ENCODE measurements at regions not wholly inside any gene's neighbourhood (a gene's known extent, or its start where the extent isn't known, plus 50 kb on each side); places are given as distances from the start of the nearest gene placed in this dataset.
A peak's percentile ranks its signal among the peaks of the same experiment; 100 is the strongest.
"Not testable (repeated sequence)": the region's sequence is repeated elsewhere in the genome, so short reads cannot be mapped to it uniquely, and the experiment has no call there.

DNA sequence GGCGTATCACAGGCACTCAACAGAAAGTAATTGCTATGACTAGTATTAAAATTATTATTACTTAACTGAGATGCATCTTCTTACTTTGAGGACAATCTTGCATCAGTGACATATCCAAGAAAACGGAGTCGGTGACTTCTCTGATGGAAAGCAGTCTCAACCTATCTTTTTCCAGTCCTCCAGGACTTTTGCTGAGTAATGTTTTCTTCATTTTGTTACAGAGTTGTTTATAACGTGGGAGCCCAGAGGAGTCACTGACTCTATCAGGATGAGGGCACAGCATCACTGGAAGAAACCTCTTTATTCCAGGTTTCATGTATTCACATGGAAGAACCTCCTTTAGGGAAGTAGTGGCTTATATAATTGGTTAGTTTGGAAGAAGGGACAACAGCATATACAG, 51.5 kb upstream of the MELK start:
- DNase-seq: no peak

DNA sequence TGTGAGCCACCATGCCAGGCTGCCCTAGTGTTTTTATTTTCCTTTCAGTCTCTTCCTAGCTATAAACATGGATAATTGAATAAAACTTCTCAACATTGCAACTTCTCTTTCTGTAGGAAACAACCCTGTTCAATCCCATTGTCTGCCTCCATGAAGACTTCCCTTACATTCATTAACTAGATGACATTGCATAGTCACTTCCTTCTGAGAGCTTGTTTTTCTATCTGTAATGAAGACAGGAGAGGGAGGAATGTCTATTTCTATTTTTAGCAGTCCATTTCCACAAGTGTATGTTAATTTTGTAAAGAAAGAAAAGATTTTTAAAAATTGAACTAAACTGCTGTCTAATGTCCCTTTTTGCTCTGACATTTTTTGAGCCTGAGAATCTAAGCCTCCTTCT, 55.6 kb upstream of the MELK start:
- DNase-seq: no peak

- DNase-seq: no peak
Measured at GRCh38 chr9:36504156-36504555, 68.5 kb upstream of the MELK start.

DNA sequence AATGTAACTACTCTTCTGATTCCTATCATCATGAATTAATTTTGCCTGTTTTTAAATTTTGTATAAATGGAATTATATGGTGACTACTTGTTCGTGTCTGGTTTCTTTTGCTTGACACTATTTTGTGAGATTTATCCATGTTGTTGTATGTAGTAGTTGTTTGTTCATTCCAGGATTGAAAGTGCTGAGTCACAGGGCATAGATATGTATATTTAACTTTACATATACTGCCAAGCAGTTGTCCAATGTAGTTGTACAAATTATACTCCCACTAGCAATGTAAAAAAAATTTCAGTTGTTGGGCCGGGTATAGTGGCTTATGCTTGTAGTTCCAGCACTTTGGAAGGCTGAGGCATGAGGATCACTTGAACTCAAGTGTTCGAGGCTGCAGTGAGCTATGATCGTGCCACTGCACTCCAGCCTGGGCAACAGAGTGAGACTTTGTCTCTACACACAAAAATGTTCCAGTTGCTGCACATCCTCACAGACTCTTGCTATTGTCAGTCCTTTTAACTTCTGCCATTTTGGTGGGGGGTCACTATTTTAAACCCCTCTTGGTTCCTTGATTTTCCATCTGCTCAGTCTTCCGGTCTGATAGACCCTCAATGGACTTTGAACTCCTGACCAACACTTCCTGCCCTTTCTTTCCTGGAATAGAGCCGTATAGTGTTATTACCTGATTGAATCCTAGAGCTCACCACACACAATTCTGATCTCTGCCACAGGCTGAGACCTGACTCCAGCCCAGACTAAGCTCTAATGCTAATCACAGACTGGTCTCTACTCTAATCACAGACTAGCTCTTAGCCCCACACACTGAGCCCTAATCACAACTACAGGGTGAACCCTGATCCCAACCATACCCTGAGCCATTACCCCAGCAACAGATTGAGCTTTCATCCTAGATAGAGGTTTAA, 69.3 kb upstream of the MELK start:
- no peak for DNase-seq

GRCh38 chr9:36501727-36502126, 71.0 kb upstream of the MELK start:
- DNase-seq: no peak

DNA sequence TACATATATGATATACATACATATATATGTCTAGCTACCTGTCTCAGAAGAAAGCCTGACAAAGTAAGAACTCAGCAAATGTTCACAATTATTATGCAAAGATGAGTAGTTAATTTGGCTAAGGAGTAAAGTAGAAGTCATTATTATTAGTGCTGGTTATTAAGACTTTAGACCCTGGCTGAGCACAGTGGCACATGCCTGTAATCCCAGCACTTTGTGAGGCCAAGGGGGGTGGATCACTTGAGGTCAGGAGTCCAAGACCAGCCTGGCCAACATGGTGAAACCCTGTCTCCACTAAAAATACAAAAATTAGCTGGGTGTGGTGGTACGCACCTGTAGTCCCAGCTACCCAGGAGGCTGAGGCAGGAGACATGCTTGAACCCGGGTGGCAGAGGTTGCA, 71.8 kb upstream of the MELK start:
- not testable (repeated sequence) for DNase-seq

GRCh38 chr9:36499174-36499890, 73.4 kb upstream of the MELK start:
- DNase-seq: no peak

GRCh38 chr9:36493564-36493963, 79.1 kb upstream of the MELK start:
- peak; percentile 66 for DNase-seq

DNA sequence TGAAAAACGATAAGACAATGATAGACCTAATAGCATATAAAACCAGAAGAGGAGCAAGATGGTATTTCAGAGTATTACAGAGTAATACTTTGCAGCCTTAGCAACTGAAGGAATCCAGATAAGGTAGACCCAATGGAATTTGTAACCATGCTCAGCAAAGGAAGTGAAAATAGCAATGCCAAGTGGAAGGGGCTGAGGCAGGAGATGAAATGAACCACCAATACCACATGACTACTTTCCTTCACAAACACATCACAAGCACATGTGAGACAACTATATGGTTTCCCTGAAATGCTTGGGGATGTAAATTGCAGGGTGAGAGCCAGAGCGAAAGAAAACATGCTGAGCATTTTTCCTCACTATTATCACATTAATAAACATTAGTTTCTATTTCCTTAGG, 79.8 kb upstream of the MELK start:
- DNase-seq: peak; percentile 61

GRCh38 chr9:36489453-36489852, 83.2 kb upstream of the MELK start:
- no peak for DNase-seq

DNA sequence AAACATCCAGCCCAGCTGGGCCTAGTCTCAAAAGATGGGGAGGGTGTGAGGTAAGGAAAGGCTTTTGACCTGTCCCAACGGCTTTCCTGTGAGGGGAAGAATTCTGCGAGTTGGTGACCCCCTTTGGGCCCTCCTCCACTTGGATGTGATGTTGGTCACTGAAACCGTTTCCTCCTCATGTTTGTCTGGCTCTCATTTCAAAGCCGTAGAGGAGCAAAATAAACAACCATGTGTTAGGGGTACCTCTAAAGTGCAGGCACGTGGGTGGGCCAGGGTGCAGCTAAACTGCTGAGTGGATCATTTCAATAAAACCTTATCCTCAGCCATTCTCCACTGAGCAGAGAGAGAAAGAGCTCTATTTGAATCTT, 84.3 kb upstream of the MELK start:
- no peak for DNase-seq

DNA sequence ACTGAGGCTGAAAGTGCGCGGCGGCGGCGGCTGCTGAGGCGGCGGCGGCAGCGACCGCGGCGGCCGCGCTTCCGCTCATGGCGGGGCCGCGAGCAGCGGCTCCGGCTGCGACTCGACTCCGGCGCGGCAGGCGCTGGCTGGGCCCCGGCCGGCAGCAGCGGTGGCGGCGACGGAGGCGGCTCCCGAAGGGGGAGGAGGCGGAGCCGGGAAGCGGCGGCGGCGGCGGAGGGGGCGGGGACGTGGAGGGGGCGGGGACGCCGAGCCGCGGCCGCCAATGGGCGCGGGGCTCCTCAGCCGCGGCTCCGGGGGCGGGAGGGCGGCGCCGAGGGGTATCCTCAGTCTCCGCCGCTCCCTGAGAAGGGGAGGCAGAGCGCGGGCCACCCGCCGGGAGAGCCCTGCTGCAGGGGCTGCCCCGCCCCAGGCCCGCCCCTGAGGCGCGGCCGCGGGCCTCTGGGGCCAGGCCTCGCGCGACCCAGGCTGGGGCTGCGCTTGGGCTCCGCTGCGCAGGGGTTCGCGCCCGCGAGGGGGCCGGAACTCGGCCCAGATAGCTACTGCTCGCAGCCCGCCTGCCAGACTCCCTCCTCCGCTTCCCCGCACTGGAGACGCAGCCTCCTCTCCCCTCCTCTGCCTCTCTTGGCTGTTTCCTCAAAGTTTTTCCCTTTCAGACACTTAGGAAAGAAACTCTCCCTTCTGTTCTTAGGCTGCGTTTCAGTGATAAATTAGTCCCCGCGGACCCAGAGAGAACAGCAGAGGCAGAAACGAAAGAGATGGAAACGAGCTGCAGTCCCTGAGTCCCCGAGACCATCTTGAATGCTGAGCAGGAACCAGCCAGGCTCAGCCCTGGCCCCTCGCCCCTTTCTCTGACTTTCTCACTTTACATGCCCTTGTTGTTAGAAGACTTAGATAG, 85.0 kb upstream of the MELK start:
- DNase-seq: peak; percentile 94

GRCh38 chr9:36486933-36487481, 85.7 kb upstream of the MELK start:
- DNase-seq: peak; percentile 60

DNA sequence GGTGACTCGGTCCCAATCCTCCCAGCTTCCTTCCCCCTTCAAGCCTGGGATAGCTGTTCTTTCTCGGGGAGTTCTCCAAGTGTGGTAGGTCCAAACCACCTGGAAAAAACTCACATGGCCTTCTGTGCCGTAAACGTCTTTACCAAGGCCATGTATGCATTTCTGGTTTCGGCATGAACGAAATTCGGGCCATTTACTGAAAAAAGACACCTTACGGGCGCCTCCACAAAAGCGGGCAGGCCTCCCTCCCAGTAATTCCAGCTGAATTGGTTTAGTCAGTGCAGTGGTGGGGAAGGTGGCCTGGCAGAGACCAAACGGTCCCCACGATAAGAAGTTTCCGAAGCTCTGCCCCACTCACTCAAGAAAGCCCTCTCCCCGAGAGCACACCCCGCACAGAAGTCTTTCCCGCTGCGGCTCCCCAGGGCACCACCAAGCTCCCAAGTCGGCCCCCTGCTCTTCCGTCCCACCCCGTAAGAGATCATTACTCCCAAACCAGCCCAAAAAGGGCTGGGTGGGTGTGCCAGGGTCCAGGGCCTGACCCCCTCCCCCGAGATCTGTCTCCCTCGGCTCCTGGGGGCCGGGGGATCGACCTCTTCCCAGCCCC, 86.3 kb upstream of the MELK start:
- DNase-seq: no peak

DNA sequence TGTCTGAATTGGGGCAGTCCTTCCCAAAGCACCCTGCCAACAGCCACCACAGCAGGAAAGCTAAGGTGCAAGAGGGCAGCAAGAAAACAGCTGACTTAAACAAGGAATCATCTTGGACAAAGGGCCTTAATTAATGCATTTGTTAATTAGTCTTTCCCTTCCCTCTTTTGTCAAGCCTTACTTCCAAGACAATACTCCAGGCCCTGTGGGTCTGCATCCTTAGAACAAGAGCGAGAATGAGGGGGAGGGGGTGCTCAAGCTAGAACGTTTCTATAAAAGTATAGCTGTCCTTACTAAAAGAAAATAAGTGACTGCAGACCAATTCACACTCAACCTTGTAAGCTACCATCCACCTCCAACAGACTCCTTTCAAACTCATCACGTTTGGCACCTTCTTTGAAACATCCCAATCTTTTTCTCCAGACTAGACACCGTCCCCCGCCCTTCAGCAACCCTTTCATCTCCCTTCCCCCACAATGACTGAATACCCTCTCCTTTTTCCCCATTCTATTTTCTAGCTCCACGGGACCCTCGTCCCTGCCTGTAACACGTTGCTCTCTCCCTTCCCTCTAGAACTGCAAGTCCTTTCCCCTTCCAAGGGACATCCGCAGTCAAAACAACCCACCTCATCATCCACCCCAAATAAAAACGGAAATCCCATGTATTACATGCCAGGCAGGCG, 85.7 kb upstream of the RNF38 start:
- DNase-seq: no peak

GRCh38 chr9:36484124-36484523, 84.1 kb upstream of the RNF38 start:
- DNase-seq: no peak

DNA sequence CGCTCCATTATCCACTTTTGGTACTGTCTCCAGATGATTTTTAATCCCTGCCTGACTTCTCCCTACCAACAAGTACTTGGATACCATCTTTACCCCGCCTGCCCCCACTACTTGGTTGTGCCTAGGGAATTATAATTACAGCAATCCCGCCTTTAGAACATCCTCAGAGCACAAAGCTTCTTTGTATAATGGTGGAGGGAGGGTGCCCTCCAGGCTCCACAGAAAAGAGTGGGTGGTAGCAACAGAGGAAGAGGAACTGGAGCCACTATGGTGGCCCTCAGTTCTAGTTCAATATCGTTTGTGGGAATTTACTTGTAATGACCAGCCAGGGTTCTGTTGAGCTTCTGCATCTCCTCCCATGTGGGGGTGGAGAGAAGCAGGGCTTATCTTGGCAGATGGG, 79.0 kb upstream of the RNF38 start:
- DNase-seq: no peak

DNA sequence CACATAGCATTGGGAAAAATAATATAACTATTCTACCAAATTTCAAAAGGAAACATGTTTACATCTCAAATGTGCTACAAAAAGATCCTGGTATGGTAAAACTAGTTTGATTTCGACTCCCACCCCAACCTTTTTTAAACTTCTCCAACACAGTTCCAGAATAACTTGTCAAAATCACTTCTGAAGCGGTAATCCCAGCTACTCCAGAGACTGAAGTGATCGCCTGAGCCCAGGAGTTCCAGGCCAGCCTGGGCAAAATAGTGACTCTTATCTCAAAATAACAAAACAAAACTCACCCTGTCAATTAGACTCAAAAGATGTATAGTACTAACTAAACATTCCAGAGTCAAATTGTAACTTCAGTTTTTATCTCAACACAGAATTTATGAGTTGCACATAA, 71.3 kb upstream of the RNF38 start:
- DNase-seq: no peak

DNA sequence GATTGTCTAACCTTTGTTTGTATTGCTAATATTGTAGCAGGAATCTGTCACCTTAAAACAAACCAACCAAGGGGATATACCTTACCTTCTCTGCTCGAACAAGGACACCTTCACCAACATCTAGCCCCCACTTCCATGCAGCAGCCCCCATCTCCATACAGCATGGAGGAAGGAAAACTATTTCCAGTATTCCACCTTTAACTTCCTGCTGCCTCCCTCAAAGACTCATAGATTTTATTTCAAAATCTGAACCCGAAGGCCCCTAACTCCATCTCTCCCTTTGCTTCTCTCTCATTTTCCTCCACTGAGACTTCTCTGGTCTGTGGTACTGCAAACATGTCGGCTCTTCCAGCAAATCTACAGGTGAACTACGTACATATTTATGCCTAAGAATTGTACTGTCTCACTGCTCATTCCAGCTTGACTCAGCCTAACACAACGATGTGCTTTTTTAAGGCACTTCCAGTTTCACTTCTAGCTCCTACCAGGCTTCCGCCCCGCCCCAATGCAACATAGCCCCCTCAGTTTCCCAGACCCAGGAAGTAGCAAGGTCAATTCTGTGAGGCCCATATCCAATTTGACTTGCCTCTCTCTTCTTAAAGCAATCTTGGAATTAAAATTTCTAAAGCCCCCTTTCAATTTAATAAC, 70.7 kb upstream of the RNF38 start:
- DNase-seq: peak; percentile 76

DNA sequence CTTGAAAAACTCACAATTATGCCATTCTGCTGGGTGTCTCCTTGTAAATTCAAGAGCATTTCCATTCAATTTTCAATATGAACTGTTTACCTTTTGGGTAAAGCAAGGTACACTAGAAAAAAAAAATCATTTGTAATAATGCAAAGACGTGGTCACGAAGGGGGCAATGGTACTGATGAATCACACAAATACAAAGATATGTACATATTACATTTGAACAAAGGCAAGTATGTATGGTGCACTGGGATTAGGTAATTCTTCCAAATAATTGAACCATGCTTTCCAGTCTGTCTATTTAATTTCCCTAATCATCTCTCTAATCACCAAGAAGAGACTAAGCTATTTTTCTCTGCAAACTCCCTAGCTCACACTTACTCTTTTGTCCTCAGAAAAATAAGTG, 63.4 kb upstream of the RNF38 start:
- no peak for DNase-seq

GRCh38 chr9:36462245-36462644, 62.2 kb upstream of the RNF38 start:
- no peak for DNase-seq

All from CD4-positive, alpha-beta T cell treated with Interleukin-21 for 1 hour (primary cell).